ENCODE measurements at regions not wholly inside any gene's neighbourhood (a gene's known extent, or its start where the extent isn't known, plus 50 kb on each side); places are given as distances from the start of the nearest gene placed in this dataset.

- TF ChIP-seq CTCF (IDR thresholded peaks at IDR 0.05) (no peak), ZFX (IDR thresholded peaks at IDR 0.05; ENCODE audit: borderline replicate concordance) (no peak)
Measured at GRCh38 chr12:126271159-126271558, 1205.9 kb downstream of the AACS start.
